WTC11 (cell line): ENCODE measurements at regions not wholly inside any gene's neighbourhood (a gene's known extent, or its start where the extent isn't known, plus 50 kb on each side); places are given as distances from the start of the nearest gene placed in this dataset.
"Not testable (repeated sequence)": the region's sequence is repeated elsewhere in the genome, so short reads cannot be mapped to it uniquely, and the experiment has no call there.

Experiments
- ATAC-seq: fragments of 200-7000 bp; cut with Tn5 transposase; 2 replicates; pipeline ENCODE4 v1.10.0; 2021; ENCODE audit warnings: mild to moderate bottlenecking, moderate library complexity
- CTCF ChIA-PET: fragments of 300-600 bp; sonication (Branson Sonifier 250); formaldehyde crosslinking; loops from one replicate; lab custom pipeline; 2021; ENCODE audit warnings: antibody characterized with exemption; lab: Charles Lee
- POLR2A ChIA-PET: fragments of 350-600 bp; sonication (Branson Sonifier 250); formaldehyde crosslinking; loops from one replicate; lab custom pipeline; 2021; ENCODE audit warnings: antibody characterized with exemption; lab: Charles Lee
- DNase-seq: peaks from one replicate; pipeline ENCODE4 v3.0.0; 2021; ENCODE audit warnings: low spot score
- H3K27ac Mint-ChIP-seq: 2 replicates; pipeline ENCODE4 v1.8.0; 2021; ENCODE audit warnings: mixed read lengths
- H3K27me3 Mint-ChIP-seq: 2 replicates; pipeline ENCODE4 v1.8.0; 2021; ENCODE audit warnings: low read depth, mild to moderate bottlenecking, moderate library complexity, mixed read lengths
- H3K36me3 Mint-ChIP-seq: 2 replicates; pipeline ENCODE4 v1.8.0; 2021; ENCODE audit warnings: mixed read lengths
- H3K4me1 Mint-ChIP-seq: 2 replicates; pipeline ENCODE4 v1.8.0; 2022; ENCODE audit warnings: mixed read lengths
- H3K4me3 Mint-ChIP-seq: 2 replicates; pipeline ENCODE4 v1.8.0; 2021; ENCODE audit warnings: mild to moderate bottlenecking, moderate library complexity, mixed read lengths
- H3K9me3 Mint-ChIP-seq: 2 replicates; pipeline ENCODE4 v1.8.0; 2021; ENCODE audit warnings: mixed read lengths
- ATF1 ChIP-seq: sonication (generic); formaldehyde crosslinking; IDR thresholded peaks from 2 replicates; pipeline ENCODE4 v1.8.1; 2023; ENCODE audit warnings: mild to moderate bottlenecking, moderate library complexity, missing genetic modification reagents
- EMX1 ChIP-seq: fragments of 250-450 bp; sonication (Bioruptor Pico); IDR thresholded peaks from 2 replicates; pipeline ENCODE4 v1.8.0; 2021; ENCODE audit warnings: mild to moderate bottlenecking
- FOXP1 ChIP-seq: sonication (generic); formaldehyde crosslinking; IDR thresholded peaks from 2 replicates; pipeline ENCODE4 v1.8.0; 2022; ENCODE audit warnings: missing genetic modification reagents, mild to moderate bottlenecking, moderate library complexity, borderline replicate concordance
- HMGXB4 ChIP-seq: sonication (generic); formaldehyde crosslinking; IDR thresholded peaks from 2 replicates; pipeline ENCODE4 v1.8.1; 2023; ENCODE audit warnings: mild to moderate bottlenecking, moderate library complexity, missing genetic modification reagents
- MXD4 ChIP-seq: fragments of 250-450 bp; sonication (Bioruptor Pico); IDR thresholded peaks from 2 replicates; pipeline ENCODE4 v1.8.0; 2021; ENCODE audit warnings: mild to moderate bottlenecking, moderate library complexity, borderline replicate concordance
- NFE2L1 ChIP-seq: sonication (generic); formaldehyde crosslinking; IDR thresholded peaks from 2 replicates; pipeline ENCODE4 v1.8.1; 2023; ENCODE audit warnings: missing genetic modification reagents
- NR2C2 ChIP-seq: sonication (generic); formaldehyde crosslinking; IDR thresholded peaks from 2 replicates; pipeline ENCODE4 v1.8.0; 2022; ENCODE audit warnings: mild to moderate bottlenecking, missing genetic modification reagents
- NR3C1 ChIP-seq: sonication (generic); formaldehyde crosslinking; conservative IDR thresholded peaks from 2 replicates; pipeline ENCODE4 v1.8.1; 2023; ENCODE audit warnings: low read depth, mild to moderate bottlenecking, missing genetic modification reagents
- PREB ChIP-seq: sonication (generic); formaldehyde crosslinking; IDR thresholded peaks from 2 replicates; pipeline ENCODE4 v1.8.1; 2022; ENCODE audit warnings: mild to moderate bottlenecking, missing genetic modification reagents, moderate library complexity, borderline replicate concordance
- RORB ChIP-seq: fragments of 250-450 bp; sonication (Bioruptor Pico); IDR thresholded peaks from 2 replicates; pipeline ENCODE4 v1.9.0; 2021; ENCODE audit warnings: mild to moderate bottlenecking
- ZBTB21 ChIP-seq: sonication (generic); formaldehyde crosslinking; IDR thresholded peaks from 2 replicates; pipeline ENCODE4 v1.8.1; 2023; ENCODE audit warnings: mild to moderate bottlenecking, missing genetic modification reagents, borderline replicate concordance
- ZBTB43 ChIP-seq: sonication (generic); formaldehyde crosslinking; IDR thresholded peaks from 2 replicates; pipeline ENCODE4 v1.8.1; 2023; ENCODE audit warnings: mild to moderate bottlenecking, missing genetic modification reagents
- ZNF138 ChIP-seq: sonication (generic); formaldehyde crosslinking; conservative IDR thresholded peaks from 2 replicates; pipeline ENCODE4 v1.8.1; 2022; ENCODE audit warnings: mild to moderate bottlenecking, moderate library complexity, missing genetic modification reagents
- ZNF232 ChIP-seq: sonication (generic); formaldehyde crosslinking; IDR thresholded peaks from 2 replicates; pipeline ENCODE4 v1.8.0; 2022; ENCODE audit warnings: mild to moderate bottlenecking, missing genetic modification reagents
- ZNF532 ChIP-seq: fragments of 250-450 bp; sonication (Bioruptor Pico); IDR thresholded peaks from 2 replicates; pipeline ENCODE4 v1.9.0; 2021; ENCODE audit warnings: mild to moderate bottlenecking, borderline replicate concordance
- ZSCAN18 ChIP-seq: fragments of 250-450 bp; sonication (Bioruptor Pico); IDR thresholded peaks from 2 replicates; pipeline ENCODE4 v2.1.2; 2022; ENCODE audit warnings: mild to moderate bottlenecking, moderate library complexity

GRCh38 chr16:22642416-22643088 lies 131.9 kb downstream of the NPIPB5 start (continued):
- TF ChIP-seq NR3C1 (no peak), ZNF532 (CRISPR knock-in tag) (no peak), EMX1 (CRISPR knock-in tag) (no peak), ZBTB43 (CRISPR knock-in tag) (no peak), MXD4 (CRISPR knock-in tag) (no peak), ATF1 (CRISPR knock-in tag) (no peak), PREB (no peak), ZNF138 (no peak), NR2C2 (no peak), NFE2L1 (CRISPR knock-in tag) (no peak), ZBTB21 (CRISPR knock-in tag) (no peak)

- ATAC-seq, H3K36me3 Mint-ChIP-seq, CTCF ChIA-PET, POLR2A ChIA-PET, H3K4me3 Mint-ChIP-seq, H3K27ac Mint-ChIP-seq, H3K4me1 Mint-ChIP-seq, DNase-seq, H3K9me3 Mint-ChIP-seq, H3K27me3 Mint-ChIP-seq: not testable (repeated sequence)
Observed at GRCh38 chr16:22643203-22643602, 132.5 kb downstream of the NPIPB5 start.

GRCh38 chr16:22643886-22644285 lies 133.2 kb downstream of the NPIPB5 start:
- ATAC-seq (no peak), DNase-seq (no peak)
- no peaks in the 10 kb centered on the region for H3K36me3 Mint-ChIP-seq
- H3K4me1 Mint-ChIP-seq = no peaks in the 10 kb centered on the region
- no peak overlapping the region for H3K27ac Mint-ChIP-seq
- H3K27me3 Mint-ChIP-seq = no peaks in the 10 kb centered on the region
- no peaks in the 10 kb centered on the region for H3K9me3 Mint-ChIP-seq
- TF ChIP-seq ATF1 (CRISPR knock-in tag) (no peak), FOXP1 (CRISPR knock-in tag) (no peak), HMGXB4 (CRISPR knock-in tag) (no peak), RORB (CRISPR knock-in tag) (no peak), ZNF232 (no peak), ZSCAN18 (CRISPR knock-in tag) (no peak)
- CTCF ChIA-PET = interaction anchor here (0.8 kb wide), 1 partner anchor 27 kb away, joined by 3 read pairs; no protein-coding TSS in a partner anchor
- POLR2A ChIA-PET = no interaction called here
- H3K4me3 Mint-ChIP-seq = no peak overlapping the region
